ENCODE measurements at regions not wholly inside any gene's neighbourhood (a gene's known extent, or its start where the extent isn't known, plus 50 kb on each side); places are given as distances from the start of the nearest gene placed in this dataset.
"Not testable (repeated sequence)": the region's sequence is repeated elsewhere in the genome, so short reads cannot be mapped to it uniquely, and the experiment has no call there.

DNA sequence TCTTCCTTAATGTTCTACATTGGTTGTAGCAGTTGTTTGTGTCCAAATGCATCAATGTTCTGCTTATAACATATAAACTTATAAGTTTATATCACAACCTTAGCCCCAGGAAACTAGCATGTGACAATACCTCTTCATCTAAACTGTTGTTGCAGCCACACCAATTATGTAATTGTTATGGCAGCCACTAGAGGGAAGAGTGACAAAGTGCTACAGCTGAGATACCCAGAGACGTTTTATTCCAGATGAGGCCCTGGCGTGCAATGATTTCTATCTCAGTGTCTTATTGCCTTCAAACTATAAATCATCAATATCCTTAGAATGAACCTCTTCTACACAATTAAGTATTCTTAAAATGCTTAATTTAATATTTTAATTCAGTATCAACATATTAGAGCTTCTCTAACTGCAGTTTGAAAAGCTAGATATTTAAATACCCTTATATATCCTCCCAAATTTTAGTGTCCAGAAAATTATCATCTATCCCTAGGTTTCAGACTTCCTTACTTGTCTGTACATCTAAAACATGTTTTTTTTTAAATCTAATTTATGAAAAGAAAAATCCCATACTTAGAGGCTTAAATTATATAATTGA lies 171.6 kb downstream of the PCDH10 start:
- no peak for DNase-seq (ENCODE audit: low spot score)

DNA sequence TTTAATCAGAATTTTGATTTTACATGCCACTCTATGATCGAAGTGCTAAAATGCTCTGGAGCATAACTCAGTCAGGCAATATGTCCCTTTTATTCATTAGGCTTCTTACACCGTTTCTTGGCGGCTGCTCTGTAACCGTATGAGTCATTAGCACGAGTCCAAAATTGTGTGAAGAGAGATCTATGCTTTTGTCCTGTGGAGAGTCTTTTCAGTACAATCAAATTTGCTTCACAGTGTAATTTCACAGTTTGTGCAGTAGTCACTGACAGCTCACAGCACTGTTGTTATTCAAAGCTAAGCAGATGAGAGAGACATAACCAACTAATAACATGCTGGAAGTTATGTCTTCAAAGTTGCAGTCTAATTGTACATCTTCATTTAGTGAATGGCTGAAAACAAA lies 167.8 kb downstream of the PCDH10 start:
- no peak for DNase-seq (ENCODE audit: low spot score)

DNA sequence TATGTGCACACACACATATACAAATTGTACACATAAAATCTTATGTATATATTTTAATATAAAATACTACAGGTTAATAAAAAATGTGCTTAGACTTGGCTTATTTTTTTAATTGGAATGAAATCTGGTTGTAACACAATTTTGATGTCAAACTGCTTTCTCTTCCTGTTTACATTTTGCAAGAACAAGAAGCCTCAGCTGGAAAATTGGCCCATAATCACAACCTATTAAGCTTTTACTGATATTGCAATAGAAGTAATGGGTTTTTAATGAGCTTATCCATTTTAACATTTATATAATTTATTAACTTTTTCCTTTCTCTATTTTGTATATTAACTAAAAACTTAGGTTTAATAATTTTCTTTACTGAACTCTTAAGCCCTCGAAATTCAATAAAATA lies 165.9 kb downstream of the PCDH10 start:
- DNase-seq (ENCODE audit: low spot score) = no peak

DNA sequence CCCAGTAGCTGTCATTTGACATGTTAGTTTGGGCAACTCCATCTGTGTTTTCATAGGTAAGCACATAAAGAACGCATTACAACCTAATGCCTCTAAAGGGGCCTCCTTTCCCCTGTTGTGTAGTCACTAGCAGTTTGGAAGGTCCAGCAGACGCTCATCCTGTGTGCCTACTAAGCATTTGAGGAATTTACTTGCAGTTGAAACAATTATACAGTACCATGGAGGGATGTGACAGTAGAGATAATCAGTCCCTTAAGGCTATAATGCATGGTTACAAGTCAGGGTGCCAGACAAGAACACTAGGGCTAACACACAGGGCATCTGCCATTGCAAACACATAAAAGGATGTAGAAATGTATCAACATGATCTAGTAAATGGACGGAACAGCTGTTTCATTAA lies 138.3 kb downstream of the PCDH10 start:
- no peak for DNase-seq (ENCODE audit: low spot score)

DNA sequence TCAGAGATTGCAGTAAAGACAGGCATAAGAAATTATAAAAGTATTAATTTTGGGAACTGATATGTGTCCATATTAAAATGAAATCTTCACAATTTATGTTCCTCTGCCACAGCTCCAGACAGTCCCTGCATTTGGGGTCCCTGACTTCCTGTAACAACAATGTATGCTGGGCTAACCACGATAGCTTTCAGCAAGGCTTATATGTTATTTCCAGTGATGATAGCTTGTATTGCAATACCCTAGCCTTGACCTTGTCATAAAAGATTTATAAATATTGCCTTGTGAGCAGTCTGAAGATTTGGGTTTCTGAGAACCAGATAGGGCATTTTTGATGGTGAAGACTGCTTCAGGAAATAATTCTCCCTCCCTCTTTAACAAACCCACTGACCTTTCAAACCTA lies 129.5 kb downstream of the PCDH10 start:
- DNase-seq (ENCODE audit: low spot score) = no peak

DNA sequence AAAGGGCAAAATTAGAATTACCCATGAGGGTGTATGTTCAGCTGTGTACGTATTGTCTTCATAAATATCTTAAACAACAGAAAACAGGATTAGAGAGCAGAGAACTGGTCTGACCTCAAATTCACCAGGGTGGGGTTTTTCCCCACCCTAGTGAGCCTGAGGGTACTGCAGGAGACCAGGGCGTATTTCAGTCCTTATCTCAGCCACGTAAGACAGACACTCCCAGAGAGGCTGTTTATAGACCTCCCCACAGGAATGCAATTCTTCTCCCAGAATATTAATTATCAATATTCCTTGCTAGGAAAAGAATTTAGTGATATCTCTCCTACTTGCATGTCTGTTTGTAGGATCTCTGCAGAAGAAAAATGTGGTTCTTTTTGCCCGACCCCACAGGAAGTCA lies 128.8 kb downstream of the PCDH10 start:
- not testable (repeated sequence) for DNase-seq (ENCODE audit: low spot score)

DNA sequence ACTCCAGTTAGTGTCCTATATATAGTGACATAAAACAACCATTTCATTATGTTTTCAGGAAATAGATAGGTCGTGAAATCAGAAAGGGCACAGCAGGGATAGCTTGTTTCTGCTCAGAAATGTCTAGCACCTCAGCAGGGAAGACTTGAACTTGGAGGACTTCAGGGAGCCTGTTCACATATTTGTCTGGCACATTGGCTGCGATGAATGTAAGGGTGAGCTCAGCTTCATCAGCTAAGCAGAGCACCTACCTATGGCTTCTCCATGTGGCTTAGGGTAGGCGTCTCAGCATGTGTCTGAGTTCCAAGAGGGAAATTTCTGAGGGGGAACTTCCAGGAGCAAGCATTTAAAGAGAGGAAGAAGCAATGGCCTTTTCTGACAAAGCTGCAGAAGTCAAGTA lies 126.2 kb downstream of the PCDH10 start:
- no peak for DNase-seq (ENCODE audit: low spot score)

DNA sequence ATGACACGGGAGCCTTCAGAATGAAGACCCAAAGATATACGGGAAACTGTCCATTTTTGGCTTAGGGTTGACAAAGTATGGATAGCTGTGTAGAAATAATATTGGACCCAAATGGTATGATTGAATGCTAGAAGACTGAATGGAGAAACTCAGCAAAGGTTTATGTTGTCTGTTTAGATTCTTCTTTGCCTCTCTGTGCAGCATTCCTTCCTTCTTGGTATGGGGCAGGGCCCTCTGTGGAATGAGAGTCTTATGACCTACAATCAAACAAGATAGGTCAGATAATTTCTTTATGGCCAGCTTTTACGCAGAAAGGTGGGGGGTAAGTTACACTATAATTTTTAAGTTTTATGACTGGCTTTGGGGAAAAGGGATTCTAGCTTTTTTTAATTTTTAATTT lies 124.3 kb downstream of the PCDH10 start:
- DNase-seq (ENCODE audit: low spot score) = no peak

DNA sequence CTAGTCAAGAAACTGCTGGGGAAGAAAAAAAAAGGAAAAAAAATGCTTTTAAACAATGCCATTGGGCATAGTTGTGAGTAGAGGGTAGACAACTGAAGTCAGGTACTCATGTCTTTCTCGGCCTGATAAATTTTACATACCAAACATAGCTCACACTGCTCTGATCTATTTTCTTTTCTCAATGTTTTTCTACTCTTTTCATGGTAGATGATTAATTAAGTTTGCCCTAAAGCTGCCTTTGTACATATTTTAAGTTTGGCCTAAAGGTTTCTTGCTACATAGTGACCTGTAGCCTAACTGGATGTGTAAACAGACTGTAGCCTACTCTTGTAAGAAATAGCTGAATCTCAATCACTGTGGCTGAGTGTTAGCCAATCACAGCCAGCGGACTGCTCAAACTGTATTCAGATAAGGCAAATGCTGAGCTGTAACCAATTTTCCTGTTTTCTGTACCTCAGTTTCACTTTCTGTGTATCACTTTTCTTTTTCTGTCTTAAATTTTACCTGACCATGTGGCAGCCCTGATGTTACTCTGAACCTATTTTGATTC lies 121.0 kb downstream of the PCDH10 start:
- DNase-seq (ENCODE audit: low spot score) = no peak

DNA sequence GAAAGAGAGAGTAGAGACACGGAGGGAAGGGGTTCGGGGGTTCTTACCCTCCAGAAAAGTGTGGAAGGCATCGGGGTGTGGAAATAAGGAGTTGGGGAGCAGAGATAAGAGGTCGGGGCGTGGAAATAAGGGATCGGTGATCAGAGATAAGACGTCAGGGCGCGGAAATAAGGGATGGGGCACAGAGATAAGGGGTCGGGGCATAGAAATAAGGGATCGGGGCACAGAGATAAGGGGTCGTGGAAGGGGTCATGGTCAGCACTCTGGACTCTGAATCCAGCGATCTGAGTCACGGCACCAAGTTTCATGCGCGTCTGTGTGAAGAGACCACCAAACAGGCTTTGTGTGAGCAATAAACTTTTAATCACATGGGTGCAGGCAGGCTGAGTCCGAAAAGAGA lies 119.1 kb downstream of the PCDH10 start:
- DNase-seq (ENCODE audit: low spot score) = no peak

DNA sequence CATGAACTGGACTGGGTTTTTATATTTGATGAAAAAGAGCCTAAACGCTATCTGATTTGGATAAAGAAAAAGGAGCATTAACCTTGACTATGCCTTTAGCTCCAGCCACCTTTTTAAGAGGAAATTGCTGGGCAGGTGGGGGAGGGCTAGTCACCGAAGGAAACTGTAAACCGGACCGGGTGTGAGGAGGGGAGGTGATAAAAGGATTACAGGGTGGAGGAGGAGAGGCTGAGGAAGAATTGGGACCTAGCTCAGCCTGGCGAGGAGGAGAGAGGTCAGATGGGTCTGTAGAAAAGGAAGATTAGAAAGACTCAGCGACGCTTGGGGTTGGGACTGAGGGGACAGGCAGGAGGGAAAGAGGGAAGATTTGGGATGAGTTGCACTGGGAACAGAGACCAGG lies 118.4 kb downstream of the PCDH10 start:
- not testable (repeated sequence) for DNase-seq (ENCODE audit: low spot score)

DNA sequence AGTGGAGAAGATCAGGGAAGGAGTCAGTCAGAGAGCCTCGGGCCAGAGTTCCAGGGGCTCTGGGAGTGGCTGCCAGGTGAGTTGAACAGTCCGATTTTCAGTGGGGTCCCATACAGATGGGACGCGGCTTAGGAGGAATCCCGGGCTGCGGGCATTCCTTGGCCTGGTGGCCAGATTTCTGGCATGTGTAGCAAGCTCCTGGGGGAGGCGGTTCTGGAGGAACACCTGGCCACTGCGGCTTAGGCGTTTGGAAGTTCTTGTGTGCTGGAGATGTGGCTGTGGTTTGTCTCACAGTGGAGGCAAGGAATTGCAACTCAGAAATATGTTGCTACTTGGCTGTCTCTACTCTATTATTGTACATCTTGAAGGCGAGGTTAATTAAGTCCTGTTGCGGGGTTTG lies 117.9 kb downstream of the PCDH10 start:
- DNase-seq (ENCODE audit: low spot score) = not testable (repeated sequence)

DNA sequence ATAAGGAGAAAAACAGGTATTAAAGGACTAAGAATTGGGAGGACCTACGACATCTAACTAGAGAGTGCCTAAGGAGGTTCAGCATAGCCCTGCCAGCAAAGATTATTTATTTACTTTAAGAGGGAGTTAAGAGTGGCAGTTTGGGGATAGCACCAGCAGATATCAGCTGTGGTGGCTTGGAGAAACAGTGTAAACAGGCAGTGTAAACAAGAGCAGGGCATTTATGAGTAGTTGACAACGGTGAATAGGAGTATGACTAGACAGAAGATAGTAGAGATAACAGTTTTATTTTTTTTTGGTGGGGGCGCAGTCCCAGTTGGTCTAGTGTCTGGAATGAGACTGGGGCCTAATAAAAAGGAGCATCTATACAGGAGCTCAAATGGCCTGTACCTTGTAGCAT lies 115.2 kb downstream of the PCDH10 start:
- DNase-seq (ENCODE audit: low spot score) = not testable (repeated sequence)

DNA sequence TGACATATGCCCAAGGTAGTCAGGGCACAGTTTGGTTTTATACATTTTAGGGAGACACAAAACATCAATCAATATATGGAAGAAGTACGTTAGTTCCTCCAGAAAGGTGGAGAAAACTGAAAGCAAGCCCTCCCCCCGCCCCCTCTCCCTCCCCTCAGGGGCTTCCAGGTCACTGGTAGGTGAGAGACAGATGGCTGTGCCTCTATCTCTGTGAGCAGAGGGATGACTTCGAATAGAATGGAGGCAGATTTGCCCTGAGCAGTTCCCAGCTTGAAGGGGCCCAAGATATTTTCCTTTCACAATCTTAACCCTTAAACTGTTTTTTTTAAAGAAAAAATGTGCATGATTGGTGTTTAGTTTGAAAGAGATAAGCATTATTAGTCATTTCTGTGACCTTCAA lies 114.0 kb downstream of the PCDH10 start:
- no peak for DNase-seq (ENCODE audit: low spot score)

DNA sequence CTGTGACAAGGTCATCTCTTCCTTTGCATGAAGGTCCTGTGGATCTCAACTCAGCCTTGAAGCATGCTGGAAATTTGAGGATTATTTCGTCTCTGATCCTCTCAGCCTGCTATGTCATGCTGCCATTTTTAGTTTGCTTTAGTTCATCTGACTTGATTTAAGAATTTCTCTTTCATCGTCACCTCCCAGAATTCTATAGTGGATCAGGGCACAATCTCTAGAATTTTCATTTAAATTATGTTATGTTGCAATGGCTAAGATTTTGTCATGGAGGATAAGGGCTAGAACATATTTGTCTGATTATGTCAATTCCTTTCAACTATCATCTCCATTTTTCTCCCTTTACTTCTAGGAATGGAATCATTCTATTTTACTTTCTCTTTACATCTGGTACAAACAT lies 98.8 kb downstream of the PCDH10 start:
- DNase-seq (ENCODE audit: low spot score) = no peak

DNA sequence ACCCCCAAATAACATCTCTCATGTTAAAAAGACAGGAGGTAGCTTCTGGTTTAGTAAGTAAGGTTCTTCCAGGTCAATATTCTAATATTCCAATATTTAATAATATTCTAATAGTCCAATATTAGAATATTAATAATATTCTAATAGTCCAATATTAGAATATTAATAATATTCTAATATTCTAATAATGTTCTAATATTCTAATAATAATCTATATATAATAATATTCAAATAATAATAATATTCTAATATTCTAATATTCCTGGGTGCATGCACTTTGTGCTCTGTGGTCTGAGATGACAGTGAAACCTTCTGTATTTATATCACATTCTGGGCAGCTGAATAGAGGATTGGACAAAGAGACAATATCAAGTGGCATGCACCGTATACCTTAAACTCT lies 96.1 kb downstream of the PCDH10 start:
- no peak for DNase-seq (ENCODE audit: low spot score)
